Loucy (cell line): ENCODE measurements at regions not wholly inside any gene's neighbourhood (a gene's known extent, or its start where the extent isn't known, plus 50 kb on each side); places are given as distances from the start of the nearest gene placed in this dataset.

Source experiments
- EZH2phosphoT487 ChIP-seq: fragments of 200-600 bp; IDR thresholded peaks from 2 replicates; pipeline ENCODE4 v1.6.1; 2018; ENCODE audit warnings: antibody characterized with exemption, mild to moderate bottlenecking, moderate library complexity, borderline replicate concordance
- TF ChIP-seq, protein P1 (sequence below): fragments of 200-600 bp; sonication (generic); conservative IDR thresholded peaks from 2 replicates; pipeline ENCODE4 v1.5.1; 2014; ENCODE audit warnings: mild to moderate bottlenecking, antibody characterized with exemption, low read length

- TF ChIP-seq, protein P1, sequence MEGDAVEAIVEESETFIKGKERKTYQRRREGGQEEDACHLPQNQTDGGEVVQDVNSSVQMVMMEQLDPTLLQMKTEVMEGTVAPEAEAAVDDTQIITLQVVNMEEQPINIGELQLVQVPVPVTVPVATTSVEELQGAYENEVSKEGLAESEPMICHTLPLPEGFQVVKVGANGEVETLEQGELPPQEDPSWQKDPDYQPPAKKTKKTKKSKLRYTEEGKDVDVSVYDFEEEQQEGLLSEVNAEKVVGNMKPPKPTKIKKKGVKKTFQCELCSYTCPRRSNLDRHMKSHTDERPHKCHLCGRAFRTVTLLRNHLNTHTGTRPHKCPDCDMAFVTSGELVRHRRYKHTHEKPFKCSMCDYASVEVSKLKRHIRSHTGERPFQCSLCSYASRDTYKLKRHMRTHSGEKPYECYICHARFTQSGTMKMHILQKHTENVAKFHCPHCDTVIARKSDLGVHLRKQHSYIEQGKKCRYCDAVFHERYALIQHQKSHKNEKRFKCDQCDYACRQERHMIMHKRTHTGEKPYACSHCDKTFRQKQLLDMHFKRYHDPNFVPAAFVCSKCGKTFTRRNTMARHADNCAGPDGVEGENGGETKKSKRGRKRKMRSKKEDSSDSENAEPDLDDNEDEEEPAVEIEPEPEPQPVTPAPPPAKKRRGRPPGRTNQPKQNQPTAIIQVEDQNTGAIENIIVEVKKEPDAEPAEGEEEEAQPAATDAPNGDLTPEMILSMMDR: no peak
- TF ChIP-seq EZH2phosphoT487: no peak
These were observed 83.2 kb upstream of the POU2AF2 start for GRCh38 chr11:111162305-111162704.
